ES-I3 (cell line): ENCODE measurements at regions not wholly inside any gene's neighbourhood (a gene's known extent, or its start where the extent isn't known, plus 50 kb on each side); places are given as distances from the start of the nearest gene placed in this dataset.
"Not testable (repeated sequence)": the region's sequence is repeated elsewhere in the genome, so short reads cannot be mapped to it uniquely, and the experiment has no call there.

Experiments
- H3K36me3 ChIP-seq: 2 replicates; pipeline ENCODE4 v1.6.1; 2013; ENCODE audit warnings: mild to moderate bottlenecking, low read length, control low read depth, moderate library complexity; ENCODE audit not compliant: insufficient read depth
- H3K4me1 ChIP-seq: 2 replicates; pipeline ENCODE4 v1.6.1; 2013; ENCODE audit warnings: mild to moderate bottlenecking, control low read depth, low read length; ENCODE audit not compliant: insufficient read depth
- H3K9ac ChIP-seq: 2 replicates; pipeline ENCODE4 v1.6.1; 2013; ENCODE audit warnings: low read depth, mild to moderate bottlenecking, low read length, moderate library complexity
- H3K9me3 ChIP-seq: 2 replicates; pipeline ENCODE4 v1.6.1; 2013; ENCODE audit warnings: mild to moderate bottlenecking, low read length, moderate library complexity; ENCODE audit not compliant: control insufficient read depth, insufficient read depth

GRCh38 chr5:74394916-74395880 is 245.3 kb downstream of the ENC1 start:
- peaks cover 16% of the 10 kb centered on the region; the same call in 1 of the 2 replicates for H3K4me1 ChIP-seq
- no peaks in the 10 kb centered on the region for H3K36me3 ChIP-seq
- no peaks in the 10 kb centered on the region for H3K9me3 ChIP-seq
- H3K9ac ChIP-seq: no peak overlapping the region

DNA sequence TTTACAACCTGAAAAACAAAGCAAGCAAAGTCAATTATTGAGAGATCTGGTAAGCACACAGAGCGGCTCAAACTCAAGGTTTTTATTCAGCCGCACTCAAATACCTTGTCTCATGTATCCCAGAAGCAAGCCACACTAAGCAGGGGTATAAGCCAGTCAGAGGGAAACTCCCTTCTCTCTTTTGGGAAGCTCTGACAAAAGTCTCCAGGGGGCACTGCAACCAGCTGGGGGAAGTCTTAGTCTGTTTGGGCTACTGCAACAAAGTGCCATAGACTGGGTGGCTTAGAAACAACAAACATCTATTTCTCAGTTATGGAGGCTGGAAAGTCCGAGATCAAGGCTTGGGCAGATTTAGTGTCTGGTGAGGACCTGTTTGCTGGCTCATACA is 246.0 kb downstream of the ENC1 start:
- peaks cover 16% of the 10 kb centered on the region; the same call in 1 of the 2 replicates for H3K4me1 ChIP-seq
- H3K36me3 ChIP-seq: no peaks in the 10 kb centered on the region
- H3K9me3 ChIP-seq: no peaks in the 10 kb centered on the region
- no peak overlapping the region for H3K9ac ChIP-seq

GRCh38 chr5:74393943-74394342 is 246.6 kb downstream of the ENC1 start:
- no peak overlapping the region for H3K9ac ChIP-seq
- no peaks in the 10 kb centered on the region for H3K36me3 ChIP-seq
- H3K4me1 ChIP-seq: peaks cover 16% of the 10 kb centered on the region; the same call in 1 of the 2 replicates
- H3K9me3 ChIP-seq: no peaks in the 10 kb centered on the region

- H3K4me1 ChIP-seq: peaks cover 16% of the 10 kb centered on the region; the same call in 1 of the 2 replicates
- H3K36me3 ChIP-seq: no peaks in the 10 kb centered on the region
- no peak overlapping the region for H3K9ac ChIP-seq
- H3K9me3 ChIP-seq: no peaks in the 10 kb centered on the region
Observed at GRCh38 chr5:74392711-74393351, 247.7 kb downstream of the ENC1 start.

DNA sequence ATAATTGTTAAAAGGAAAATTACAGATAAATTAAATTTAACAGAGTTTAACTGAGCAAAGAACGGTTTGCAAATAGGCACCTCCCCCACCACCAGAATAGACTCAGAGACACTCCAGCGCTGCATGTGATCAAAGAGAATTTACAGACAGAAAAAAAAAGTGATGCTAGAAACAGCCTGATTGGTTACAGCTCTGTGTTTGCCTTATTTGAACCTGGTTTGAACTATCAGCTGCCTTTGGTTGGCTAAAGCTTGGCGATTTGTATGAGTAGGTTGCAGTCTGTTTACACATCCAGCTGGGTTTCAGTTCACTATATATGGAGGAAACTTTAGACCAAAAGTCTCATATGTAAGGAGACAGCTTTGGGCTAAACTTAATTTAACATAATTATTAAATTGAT is 249.1 kb downstream of the ENC1 start:
- Histone ChIP-seq H3K9me3 (no peaks in the 10 kb centered on the region), H3K36me3 (no peaks in the 10 kb centered on the region), H3K4me1 (peaks cover 16% of the 10 kb centered on the region; the same call in 1 of the 2 replicates), H3K9ac (no peak overlapping the region)

GRCh38 chr5:74390822-74391221 is 249.7 kb downstream of the ENC1 start:
- Histone ChIP-seq H3K4me1 (peaks cover 15% of the 10 kb centered on the region; the same call in 1 of the 2 replicates), H3K9me3 (no peaks in the 10 kb centered on the region), H3K9ac (no peak overlapping the region), H3K36me3 (no peaks in the 10 kb centered on the region)

DNA sequence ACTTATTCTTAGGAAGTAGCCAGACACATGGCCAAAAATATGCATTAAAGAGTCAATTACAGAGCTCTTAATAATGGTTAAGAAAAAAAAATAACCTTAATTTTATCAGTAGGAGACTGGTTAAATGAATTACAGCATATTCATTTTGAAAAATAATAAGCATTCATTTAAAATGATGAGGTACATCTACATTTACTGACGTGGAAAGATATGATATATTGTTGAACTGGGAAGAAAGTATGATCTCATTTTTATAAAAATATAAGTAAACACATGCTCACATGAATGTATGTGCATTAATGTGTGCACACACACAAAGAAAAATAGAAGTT is 250.3 kb downstream of the ENC1 start:
- H3K36me3 ChIP-seq: no peaks in the 10 kb centered on the region
- no peak overlapping the region for H3K9ac ChIP-seq
- H3K9me3 ChIP-seq: no peaks in the 10 kb centered on the region
- peaks cover 10% of the 10 kb centered on the region; the same call in 1 of the 2 replicates for H3K4me1 ChIP-seq

GRCh38 chr5:74389531-74390305 is 250.8 kb downstream of the ENC1 start:
- H3K9me3 ChIP-seq: no peaks in the 10 kb centered on the region
- peaks cover 4% of the 10 kb centered on the region; the same call in 1 of the 2 replicates for H3K4me1 ChIP-seq
- H3K36me3 ChIP-seq: no peaks in the 10 kb centered on the region
- H3K9ac ChIP-seq: no peak overlapping the region

- H3K9ac ChIP-seq, H3K4me1 ChIP-seq, H3K36me3 ChIP-seq, H3K9me3 ChIP-seq: not testable (repeated sequence)
Observed at GRCh38 chr5:74388411-74388810, 252.1 kb downstream of the ENC1 start.

DNA sequence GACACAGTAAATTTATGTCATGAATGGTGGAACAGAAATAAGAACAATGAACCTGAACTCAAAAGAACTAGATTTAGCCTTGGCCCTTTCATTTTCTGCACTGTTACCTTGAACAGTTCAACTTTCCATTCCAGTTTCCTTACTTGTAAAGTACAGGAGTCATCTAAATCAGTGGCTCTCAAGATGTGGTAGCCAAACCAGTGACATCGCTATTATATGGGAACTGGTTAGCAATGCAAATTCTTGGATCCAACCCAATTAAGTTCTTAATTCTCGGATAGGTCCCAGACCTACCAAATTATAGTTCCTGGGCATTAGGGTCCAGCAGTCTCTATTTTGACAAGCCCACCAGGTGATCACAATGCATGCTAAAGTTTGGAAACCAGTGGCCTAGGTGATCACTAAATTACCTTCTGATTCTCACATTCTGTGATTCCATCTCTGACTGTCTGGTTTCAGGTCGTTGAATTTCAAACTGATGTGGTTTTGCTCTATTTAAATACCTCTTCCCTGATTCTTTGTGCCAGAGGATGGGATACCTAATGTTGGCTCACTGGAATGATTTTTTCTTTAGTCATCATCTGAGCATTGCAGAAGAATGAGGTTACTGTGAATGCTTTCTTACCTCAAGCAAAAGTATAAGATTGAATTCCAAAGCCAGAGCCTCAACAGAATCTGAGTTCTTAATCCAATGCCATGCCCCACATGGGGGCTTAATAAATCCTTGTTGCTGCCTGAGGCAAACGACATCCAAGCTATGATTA is 253.8 kb downstream of the ENC1 start:
- Histone ChIP-seq H3K36me3 (no peaks in the 10 kb centered on the region), H3K9ac (no peak overlapping the region), H3K9me3 (no peaks in the 10 kb centered on the region), H3K4me1 (peaks cover 9% of the 10 kb centered on the region; the same call in 1 of the 2 replicates)

- Histone ChIP-seq H3K36me3 (no peaks in the 10 kb centered on the region), H3K9ac (no peak overlapping the region), H3K4me1 (peaks cover 9% of the 10 kb centered on the region; the same call in 1 of the 2 replicates), H3K9me3 (no peaks in the 10 kb centered on the region)
Observed at GRCh38 chr5:74384851-74385250, 255.7 kb downstream of the ENC1 start.

DNA sequence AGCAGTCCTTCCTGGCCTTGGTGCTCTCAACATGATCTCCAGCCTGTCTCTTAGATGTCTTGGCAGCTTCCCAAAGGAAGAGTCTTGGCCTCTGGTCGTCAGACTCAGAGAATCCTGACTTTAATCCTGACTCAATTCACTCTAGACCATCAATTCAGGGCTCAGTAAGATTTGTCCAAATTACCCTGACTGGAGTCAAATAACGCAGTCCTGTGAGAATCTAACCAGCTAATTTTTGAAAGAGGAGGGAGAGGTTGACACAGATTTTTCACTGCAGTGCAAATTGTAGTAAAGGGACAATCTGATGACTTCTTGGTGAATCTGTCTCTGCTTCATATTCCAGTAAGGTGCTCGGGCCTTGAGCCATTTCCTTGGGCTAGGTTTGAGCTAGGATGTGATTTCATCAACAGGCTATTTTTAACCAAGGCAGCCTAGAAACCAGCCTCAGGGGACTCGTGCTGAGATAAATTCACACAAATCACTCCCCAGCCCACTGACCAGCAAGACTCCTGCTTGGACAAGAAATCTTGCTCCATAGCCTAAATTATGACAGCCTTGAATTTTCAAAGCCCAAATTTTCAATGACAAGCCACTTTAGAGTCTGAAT is 257.4 kb downstream of the ENC1 start:
- H3K36me3 ChIP-seq: no peaks in the 10 kb centered on the region
- peaks cover 9% of the 10 kb centered on the region; the same call in 1 of the 2 replicates for H3K4me1 ChIP-seq
- no peaks in the 10 kb centered on the region for H3K9me3 ChIP-seq
- H3K9ac ChIP-seq: no peak overlapping the region

GRCh38 chr5:74382123-74382855 is 258.2 kb downstream of the ENC1 start:
- H3K9me3 ChIP-seq: no peaks in the 10 kb centered on the region
- no peaks in the 10 kb centered on the region for H3K36me3 ChIP-seq
- H3K9ac ChIP-seq: no peak overlapping the region
- H3K4me1 ChIP-seq: peaks cover 9% of the 10 kb centered on the region; the same call in 1 of the 2 replicates
